ENCODE measurements at regions not wholly inside any gene's neighbourhood (a gene's known extent, or its start where the extent isn't known, plus 50 kb on each side); places are given as distances from the start of the nearest gene placed in this dataset.

- H3K27me3 ChIP-seq (ENCODE audit: control insufficient read depth in 2 of 2, insufficient read depth in 2 of 2, low read length in 2 of 2), result no peaks in the 10 kb centered on the region
- H2AFZ ChIP-seq (ENCODE audit: low read depth, low read length), result no peak overlapping the region
- CTCF ChIA-PET, result no interaction called here
- H3K9me1 ChIP-seq (replicated peaks; ENCODE audit: control insufficient read depth, extremely low read depth, insufficient read depth, low read length), result no peaks in the 10 kb centered on the region
- H4K20me1 ChIP-seq (replicated peaks; ENCODE audit: control insufficient read depth, extremely low read depth, insufficient read depth, low read length), result no peaks in the 10 kb centered on the region
- DNase-seq (ENCODE audit: low read depth, low spot score), result no peak
- BruUV-seq (replicated peaks), result no TSS peak
- H3K36me3 ChIP-seq (ENCODE audit: control insufficient read depth in 2 of 2, extremely low read depth in 1 of 2, insufficient read depth in 2 of 2, low read length in 2 of 2), result no peaks in the 10 kb centered on the region
- H3K4me3 ChIP-seq (replicated peaks in 1 of 3; ENCODE audit: insufficient read depth in 1 of 3, low read depth in 1 of 3, low read length in 3 of 3), result no peak overlapping the region
- H3K4me2 ChIP-seq (ENCODE audit: insufficient read depth, low read length), result no peak overlapping the region
- H3K79me2 ChIP-seq (ENCODE audit: control insufficient read depth, insufficient read depth, low read length), result no peaks in the 10 kb centered on the region
- no peaks in the 10 kb centered on the region for H3K9me3 ChIP-seq (replicated peaks; ENCODE audit: control insufficient read depth, insufficient read depth, low read length)
- POLR2A ChIA-PET, result no interaction called here
- no peak overlapping the region for H3K27ac ChIP-seq (ENCODE audit: insufficient read depth, low read depth, low read length)
- dilution Hi-C loops (cut with MboI; ENCODE audit: extremely low pct_ligation_motif_present, low sequenced_read_pairs), result no loop called here
- TF ChIP-seq FOS (IDR thresholded peaks at IDR 0.05; ENCODE audit: borderline replicate concordance, insufficient read depth, low read length) (no peak), GATA2 (IDR thresholded peaks at IDR 0.05; ENCODE audit: insufficient read depth, insufficient read length, low read depth, low read length) (no peak)
- H3K4me1 ChIP-seq (ENCODE audit: control insufficient read depth, extremely low read depth, insufficient read depth, low read length), result no peaks in the 10 kb centered on the region
- no peak overlapping the region for H3K9ac ChIP-seq (replicated peaks; ENCODE audit: extremely low read depth, insufficient read depth, low read length)
- no peak for FAIRE-seq
- intact Hi-C loops (cut with micrococcal nuclease), result no loop called here
Observed at GRCh38 chr15:61702224-61703020, 357.8 kb downstream of the VPS13C start.

- no peaks in the 10 kb centered on the region for H3K27me3 ChIP-seq (ENCODE audit: control insufficient read depth in 2 of 2, insufficient read depth in 2 of 2, low read length in 2 of 2)
- POLR2A ChIA-PET, result no interaction called here
- dilution Hi-C loops (cut with MboI; ENCODE audit: extremely low pct_ligation_motif_present, low sequenced_read_pairs), result no loop called here
Observed at GRCh38 chr15:61701455-61701854, 358.8 kb downstream of the VPS13C start.

More at GRCh38 chr15:61701455-61701854, 358.8 kb downstream of the VPS13C start:
- Histone ChIP-seq H3K27ac (ENCODE audit: insufficient read depth, low read depth, low read length) (no peak overlapping the region), H3K9me3 (replicated peaks; ENCODE audit: control insufficient read depth, insufficient read depth, low read length) (no peaks in the 10 kb centered on the region), H3K4me1 (ENCODE audit: control insufficient read depth, extremely low read depth, insufficient read depth, low read length) (no peaks in the 10 kb centered on the region), H3K9ac (replicated peaks; ENCODE audit: extremely low read depth, insufficient read depth, low read length) (no peak overlapping the region), H3K4me2 (ENCODE audit: insufficient read depth, low read length) (no peak overlapping the region), H3K4me3 (replicated peaks in 1 of 3; ENCODE audit: insufficient read depth in 1 of 3, low read depth in 1 of 3, low read length in 3 of 3) (no peak overlapping the region), H3K36me3 (ENCODE audit: control insufficient read depth in 2 of 2, extremely low read depth in 1 of 2, insufficient read depth in 2 of 2, low read length in 2 of 2) (no peaks in the 10 kb centered on the region), H2AFZ (ENCODE audit: low read depth, low read length) (no peak overlapping the region), H4K20me1 (replicated peaks; ENCODE audit: control insufficient read depth, extremely low read depth, insufficient read depth, low read length) (no peaks in the 10 kb centered on the region), H3K9me1 (replicated peaks; ENCODE audit: control insufficient read depth, extremely low read depth, insufficient read depth, low read length) (no peaks in the 10 kb centered on the region), H3K79me2 (ENCODE audit: control insufficient read depth, insufficient read depth, low read length) (no peaks in the 10 kb centered on the region)
- TF ChIP-seq POLR2AphosphoS5 (IDR thresholded peaks at IDR 0.05; ENCODE audit: insufficient read depth, low read depth, low read length) (no peak), JUN (IDR thresholded peaks at IDR 0.05; ENCODE audit: borderline replicate concordance, insufficient read depth, insufficient read length, low read depth) (no peak), POLR2A (IDR thresholded peaks at IDR 0.05; ENCODE audit: low read depth, low read length) (no peak), GATA2 (IDR thresholded peaks at IDR 0.05; ENCODE audit: insufficient read depth, insufficient read length, low read depth, low read length) (no peak), MYC (IDR thresholded peaks at IDR 0.05; ENCODE audit: low read depth, low read length) (no peak)
- CTCF ChIA-PET, result no interaction called here
- BruUV-seq (replicated peaks), result no TSS peak
- no peak for DNase-seq (ENCODE audit: low read depth, low spot score)
- intact Hi-C loops (cut with micrococcal nuclease), result no loop called here
- no peak for FAIRE-seq
